ENCODE measurements at regions not wholly inside any gene's neighbourhood (a gene's known extent, or its start where the extent isn't known, plus 50 kb on each side); places are given as distances from the start of the nearest gene placed in this dataset.

DNA sequence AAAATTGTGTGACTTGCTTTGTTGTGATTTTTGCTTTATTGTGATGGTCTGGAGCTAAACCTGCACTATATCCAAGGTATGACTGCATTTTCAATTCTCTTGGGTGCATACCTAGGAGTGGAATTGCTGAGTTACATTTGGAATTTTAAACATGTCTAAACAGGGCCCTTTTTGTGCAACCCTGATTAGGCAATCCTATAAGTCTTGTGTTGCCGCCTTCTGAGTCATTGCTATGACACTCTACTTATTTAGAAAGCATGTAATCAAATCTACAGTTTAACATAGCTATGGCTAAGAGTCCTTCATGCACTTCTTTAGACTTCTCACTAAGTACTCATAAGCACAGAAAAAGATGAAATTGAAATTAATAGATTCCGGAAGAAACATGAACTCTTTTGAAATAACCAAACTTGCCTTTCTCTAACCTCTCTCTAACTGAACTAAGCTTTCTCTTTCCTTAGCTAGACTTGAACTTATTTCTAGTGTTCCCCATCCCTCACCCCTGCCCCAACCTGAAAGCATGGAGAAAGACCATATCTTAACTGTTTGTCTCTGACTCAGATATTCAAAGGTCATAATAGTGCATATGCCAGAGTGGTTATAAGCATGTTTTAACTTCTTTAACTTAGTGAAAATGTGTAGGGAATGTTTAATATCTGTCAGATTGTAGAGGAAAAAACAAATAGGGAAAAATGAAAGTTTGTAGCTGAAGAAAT is 203.0 kb downstream of the SNAPC1 start:
- Histone ChIP-seq H3K9ac (ENCODE audit: low read depth in 2 of 2, low read length in 2 of 2) (no peak overlapping the region), H3K36me3 (no peaks in the 10 kb centered on the region), H3K27me3 (no peaks in the 10 kb centered on the region), H3K27ac (no peak overlapping the region), H3K9me3 (no peaks in the 10 kb centered on the region), H3K4me3 (no peak overlapping the region), H3K4me1 (no peaks in the 10 kb centered on the region)
- intact Hi-C loops (cut with DNase I): no loop called here
- TF ChIP-seq, protein P1, sequence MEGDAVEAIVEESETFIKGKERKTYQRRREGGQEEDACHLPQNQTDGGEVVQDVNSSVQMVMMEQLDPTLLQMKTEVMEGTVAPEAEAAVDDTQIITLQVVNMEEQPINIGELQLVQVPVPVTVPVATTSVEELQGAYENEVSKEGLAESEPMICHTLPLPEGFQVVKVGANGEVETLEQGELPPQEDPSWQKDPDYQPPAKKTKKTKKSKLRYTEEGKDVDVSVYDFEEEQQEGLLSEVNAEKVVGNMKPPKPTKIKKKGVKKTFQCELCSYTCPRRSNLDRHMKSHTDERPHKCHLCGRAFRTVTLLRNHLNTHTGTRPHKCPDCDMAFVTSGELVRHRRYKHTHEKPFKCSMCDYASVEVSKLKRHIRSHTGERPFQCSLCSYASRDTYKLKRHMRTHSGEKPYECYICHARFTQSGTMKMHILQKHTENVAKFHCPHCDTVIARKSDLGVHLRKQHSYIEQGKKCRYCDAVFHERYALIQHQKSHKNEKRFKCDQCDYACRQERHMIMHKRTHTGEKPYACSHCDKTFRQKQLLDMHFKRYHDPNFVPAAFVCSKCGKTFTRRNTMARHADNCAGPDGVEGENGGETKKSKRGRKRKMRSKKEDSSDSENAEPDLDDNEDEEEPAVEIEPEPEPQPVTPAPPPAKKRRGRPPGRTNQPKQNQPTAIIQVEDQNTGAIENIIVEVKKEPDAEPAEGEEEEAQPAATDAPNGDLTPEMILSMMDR (IDR thresholded peaks at IDR 0.05): no peak
- no peak for DNase-seq

DNA sequence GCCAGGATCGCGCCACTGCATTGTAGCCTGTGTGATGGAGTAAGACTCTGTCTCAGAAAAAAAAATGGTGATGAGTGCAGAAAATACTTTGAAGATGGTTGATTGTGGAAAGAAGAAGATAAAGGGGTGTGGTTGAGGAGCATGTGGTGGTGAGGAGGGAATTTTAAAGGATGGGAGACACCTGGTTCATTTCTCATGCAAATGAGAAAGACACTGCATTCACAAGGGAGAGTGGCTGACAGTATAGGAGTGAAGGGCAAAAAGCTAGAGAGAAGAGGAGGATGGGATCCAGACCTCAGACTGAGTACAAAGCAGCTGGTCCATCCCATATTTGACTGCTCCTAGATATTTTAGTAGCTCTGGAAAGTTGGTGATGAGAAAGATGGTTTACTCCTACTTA is 206.0 kb downstream of the SNAPC1 start:
- H3K9me3 ChIP-seq: no peaks in the 10 kb centered on the region
- H3K4me3 ChIP-seq: no peak overlapping the region
- no peaks in the 10 kb centered on the region for H3K27me3 ChIP-seq
- no peak for DNase-seq
- no peak overlapping the region for H3K9ac ChIP-seq (ENCODE audit: low read depth in 2 of 2, low read length in 2 of 2)
- no peaks in the 10 kb centered on the region for H3K36me3 ChIP-seq
- no peak overlapping the region for H3K27ac ChIP-seq
- intact Hi-C loops (cut with DNase I): no loop called here
- no peaks in the 10 kb centered on the region for H3K4me1 ChIP-seq
- TF ChIP-seq, protein P1 (IDR thresholded peaks at IDR 0.05): no peak

DNA sequence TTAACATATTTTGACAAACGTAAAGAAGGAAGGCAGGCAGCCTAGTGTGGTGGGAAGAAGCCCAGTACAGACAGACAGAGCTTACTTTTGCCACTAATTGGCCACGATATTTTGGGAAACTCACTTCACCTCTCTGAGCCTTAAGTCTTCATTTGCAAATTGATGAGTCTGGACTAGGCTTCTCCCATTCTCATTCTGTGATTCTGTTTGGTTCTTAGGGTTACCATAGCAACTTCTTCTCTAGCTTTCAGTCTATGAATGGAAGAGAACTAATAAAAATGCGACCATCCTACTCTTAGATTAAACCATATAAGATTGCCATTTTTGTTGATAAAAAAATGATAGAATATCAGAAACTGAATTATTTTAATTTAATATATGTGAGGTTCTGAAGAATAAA is 210.5 kb downstream of the SNAPC1 start:
- TF ChIP-seq, protein P1 (IDR thresholded peaks at IDR 0.05): no peak
- no peak for DNase-seq
- no peaks in the 10 kb centered on the region for H3K9me3 ChIP-seq
- H3K27me3 ChIP-seq: no peaks in the 10 kb centered on the region
- intact Hi-C loops (cut with DNase I): no loop called here
- H3K9ac ChIP-seq (ENCODE audit: low read depth in 2 of 2, low read length in 2 of 2): no peak overlapping the region
- no peaks in the 10 kb centered on the region for H3K4me1 ChIP-seq
- H3K27ac ChIP-seq: no peak overlapping the region
- no peak overlapping the region for H3K4me3 ChIP-seq
- H3K36me3 ChIP-seq: no peaks in the 10 kb centered on the region

DNA sequence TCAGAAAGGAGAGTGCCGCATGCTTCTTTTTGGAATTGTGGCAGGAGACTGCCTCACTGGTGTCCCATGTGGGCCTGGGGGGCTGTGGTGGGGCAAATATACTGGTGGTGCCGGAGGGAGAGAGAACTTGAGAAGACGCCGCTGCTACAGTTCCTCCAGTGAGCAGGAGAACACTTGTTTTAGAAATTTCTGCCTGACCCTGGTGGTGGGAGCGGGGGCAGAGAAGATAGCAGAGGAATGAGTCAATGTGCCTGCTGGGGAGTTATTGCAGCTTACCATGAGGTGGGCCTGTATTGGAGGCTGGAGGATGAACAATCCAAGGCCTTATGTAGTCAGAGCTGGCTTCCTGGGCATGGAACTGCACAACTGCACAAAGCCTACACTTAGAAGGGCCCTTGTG is 211.8 kb downstream of the SNAPC1 start:
- H3K27me3 ChIP-seq: no peaks in the 10 kb centered on the region
- no peaks in the 10 kb centered on the region for H3K4me1 ChIP-seq
- intact Hi-C loops (cut with DNase I): no loop called here
- no peaks in the 10 kb centered on the region for H3K36me3 ChIP-seq
- no peak for DNase-seq
- TF ChIP-seq, protein P1 (IDR thresholded peaks at IDR 0.05): no peak
- no peak overlapping the region for H3K9ac ChIP-seq (ENCODE audit: low read depth in 2 of 2, low read length in 2 of 2)
- H3K4me3 ChIP-seq: no peak overlapping the region
- no peak overlapping the region for H3K27ac ChIP-seq
- no peaks in the 10 kb centered on the region for H3K9me3 ChIP-seq

DNA sequence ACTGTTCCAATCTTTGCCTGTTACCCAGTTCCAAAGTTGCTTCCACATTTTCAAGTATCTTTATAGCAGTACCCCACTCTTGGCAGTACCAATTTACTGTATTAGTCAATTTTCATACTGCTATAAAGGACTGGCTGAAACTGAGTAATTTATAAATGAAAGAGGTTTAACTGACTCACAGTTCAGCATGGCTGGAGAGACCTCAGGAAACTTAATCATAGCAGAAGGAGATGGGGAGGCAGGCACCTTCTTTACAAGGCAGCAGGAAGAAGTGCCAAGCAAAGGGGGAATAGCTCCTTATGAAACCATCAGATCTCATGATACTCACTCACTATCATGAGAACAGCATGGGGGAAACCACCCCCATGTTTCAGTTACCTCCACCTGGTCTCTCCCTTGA is 215.0 kb downstream of the SNAPC1 start:
- Histone ChIP-seq H3K36me3 (no peaks in the 10 kb centered on the region), H3K27ac (no peak overlapping the region), H3K27me3 (no peaks in the 10 kb centered on the region), H3K9me3 (no peaks in the 10 kb centered on the region), H3K4me1 (no peaks in the 10 kb centered on the region), H3K9ac (ENCODE audit: low read depth in 2 of 2, low read length in 2 of 2) (no peak overlapping the region), H3K4me3 (no peak overlapping the region)
- TF ChIP-seq, protein P1 (IDR thresholded peaks at IDR 0.05): no peak
- intact Hi-C loops (cut with DNase I): no loop called here
- DNase-seq: no peak
